ENCODE measurements at regions not wholly inside any gene's neighbourhood (a gene's known extent, or its start where the extent isn't known, plus 50 kb on each side); places are given as distances from the start of the nearest gene placed in this dataset.

DNA sequence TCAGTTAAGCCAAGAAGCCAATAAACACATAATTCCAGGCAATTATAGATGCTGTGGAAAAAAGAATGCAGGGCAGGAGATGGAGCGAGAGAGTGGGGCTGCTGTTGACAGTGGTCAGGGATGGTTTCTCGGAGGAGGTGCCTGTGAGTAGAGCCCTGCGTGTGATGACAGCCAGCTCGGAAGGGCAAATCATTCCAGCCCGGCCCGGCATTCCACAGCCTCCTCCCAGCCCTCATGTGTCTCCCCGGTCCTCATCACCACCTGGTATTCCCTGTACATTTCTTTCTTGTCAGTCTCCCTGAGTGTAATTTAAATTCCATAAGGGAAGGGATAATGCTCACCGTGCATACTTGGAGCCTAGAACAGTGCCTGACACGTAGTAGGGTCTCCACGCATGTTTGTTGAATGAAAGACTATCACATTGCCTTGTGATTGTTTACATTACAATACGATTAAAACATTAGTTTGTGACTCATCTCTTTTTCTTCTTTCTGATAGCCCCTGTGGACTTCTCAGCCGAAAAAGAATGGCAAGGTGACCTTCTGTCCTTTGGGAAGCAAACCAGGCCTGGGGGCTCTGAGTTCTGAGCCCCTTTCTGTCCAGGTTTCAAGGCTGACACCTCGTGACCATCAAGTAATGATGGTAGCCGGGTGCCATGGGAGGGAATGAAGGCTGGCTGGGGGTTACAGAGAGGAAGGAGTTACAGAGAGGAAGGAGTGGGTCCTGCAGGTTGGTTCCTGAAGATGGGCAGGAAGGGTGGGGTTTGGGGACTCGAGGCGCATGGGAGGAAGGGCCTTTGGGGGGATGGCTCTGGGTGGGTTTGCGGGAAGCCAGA is 379.5 kb upstream of the SULF2 start:
- no peak for DNase-seq

DNA sequence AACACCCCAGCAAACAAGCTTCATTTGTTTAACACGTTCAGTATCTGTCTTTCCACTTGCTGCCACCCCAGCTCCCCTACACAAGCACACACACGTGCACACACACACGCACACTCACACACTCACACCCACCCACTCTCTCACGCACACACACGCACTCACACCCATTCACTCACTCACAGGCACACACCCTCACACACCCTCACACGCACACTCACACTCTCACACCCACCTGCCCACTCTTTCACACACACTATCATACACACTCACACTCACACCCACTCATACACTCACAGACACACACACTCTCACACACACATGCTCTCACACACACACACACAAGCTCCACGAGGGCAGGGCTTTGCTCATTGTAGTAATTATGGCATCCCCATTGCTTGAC is 378.8 kb upstream of the SULF2 start:
- DNase-seq, result no peak

DNA sequence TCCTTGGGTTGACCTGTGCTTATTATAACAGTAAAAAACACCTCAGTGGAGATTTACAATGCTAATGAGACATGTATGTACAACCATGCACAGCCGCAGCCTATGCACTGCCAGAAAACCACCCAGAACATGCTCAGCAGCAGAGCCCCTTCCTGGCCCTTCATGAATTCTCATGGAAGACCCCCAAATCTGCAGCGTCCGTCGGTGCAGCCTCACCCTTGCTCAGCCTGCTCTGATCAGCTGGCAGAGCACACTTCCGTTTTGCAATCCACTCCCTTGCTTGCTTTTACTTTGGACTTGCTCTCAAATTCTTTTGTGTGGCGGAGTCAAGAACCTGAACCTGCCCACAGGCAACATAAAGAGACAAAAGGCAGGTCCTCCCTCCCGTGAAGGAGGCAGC is 378.2 kb upstream of the SULF2 start:
- DNase-seq, result no peak

DNA sequence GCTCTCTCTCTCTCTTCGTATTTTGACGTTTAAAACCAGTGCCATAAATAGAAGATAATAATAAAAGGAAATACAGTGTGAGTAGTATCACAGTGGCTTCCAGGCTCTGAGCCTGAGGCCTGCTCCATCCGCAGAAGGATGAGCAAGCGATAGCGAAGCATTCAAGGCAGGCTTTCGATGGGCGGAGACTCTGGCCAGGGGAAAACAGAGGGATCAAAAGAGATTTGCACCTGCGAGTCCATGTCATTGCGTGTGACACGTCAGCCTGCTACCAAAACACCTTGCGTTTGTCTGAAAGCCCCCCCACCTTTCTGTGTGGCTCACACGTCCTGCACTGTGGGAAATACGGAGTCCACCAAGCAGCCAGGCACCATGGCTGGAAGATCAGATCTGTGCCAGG is 377.3 kb upstream of the SULF2 start:
- DNase-seq, result no peak

DNA sequence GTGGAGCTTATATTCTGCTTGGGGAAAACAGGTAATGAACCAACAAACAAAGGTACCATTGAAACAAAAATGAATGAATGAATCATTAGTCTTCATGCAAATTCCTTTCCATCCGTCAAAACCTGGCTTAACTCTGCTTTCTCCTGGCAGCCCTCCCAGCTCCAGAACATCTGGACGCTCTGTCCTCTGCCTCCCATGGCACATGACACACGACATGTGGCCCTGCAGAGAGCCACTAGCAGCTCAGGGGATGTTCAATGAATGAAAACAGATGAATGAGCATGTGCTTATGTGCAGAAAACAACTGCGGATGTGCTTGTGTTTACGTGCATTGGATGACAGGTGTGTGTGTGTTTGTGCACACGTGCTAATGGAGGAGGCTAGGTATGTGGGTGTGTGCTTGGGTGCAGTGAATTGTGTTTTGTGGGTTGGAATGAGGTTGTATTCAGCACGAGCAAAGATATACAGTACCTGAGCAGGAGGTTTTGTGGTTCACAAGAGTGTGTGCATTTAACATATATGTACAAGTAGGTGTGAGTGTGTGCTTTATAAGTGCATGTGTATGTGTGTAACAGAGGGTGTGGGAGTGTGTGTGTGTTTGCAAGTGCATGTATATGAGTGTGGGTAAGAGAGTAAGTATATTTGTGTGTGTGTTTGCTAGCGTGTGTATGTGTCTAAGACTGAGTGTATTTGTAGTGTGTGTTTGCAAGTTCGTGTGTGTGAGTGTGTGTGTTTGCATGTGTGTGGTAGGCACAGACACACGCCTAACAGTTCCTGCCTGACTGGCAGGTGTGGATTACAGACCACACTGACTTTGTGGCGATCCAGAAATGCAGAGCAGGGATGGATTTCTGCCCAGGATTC is 374.1 kb upstream of the SULF2 start:
- no peak for DNase-seq

DNA sequence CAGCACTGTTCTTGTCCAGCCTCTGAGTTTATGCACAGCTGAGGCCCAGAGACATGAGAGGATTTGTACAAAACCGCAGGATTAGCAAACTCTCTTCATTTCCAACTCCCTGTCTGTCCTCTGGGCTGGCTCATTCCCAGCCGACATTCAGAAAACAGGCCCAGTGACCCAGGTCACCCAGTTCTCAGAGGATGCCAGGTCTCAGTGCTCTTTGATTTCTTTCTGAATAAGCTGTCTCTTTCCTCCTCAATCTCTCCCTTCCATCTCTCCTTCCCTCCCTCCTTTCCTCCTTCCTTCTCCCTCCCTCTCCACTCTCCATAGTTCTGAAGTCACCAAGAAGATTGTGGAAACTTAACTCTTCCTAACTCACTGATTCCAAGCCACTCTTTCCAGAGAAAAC is 372.7 kb upstream of the SULF2 start:
- DNase-seq, result no peak

- DNase-seq, result no peak
Measured at GRCh38 chr20:48156951-48157700, 371.8 kb upstream of the SULF2 start.

DNA sequence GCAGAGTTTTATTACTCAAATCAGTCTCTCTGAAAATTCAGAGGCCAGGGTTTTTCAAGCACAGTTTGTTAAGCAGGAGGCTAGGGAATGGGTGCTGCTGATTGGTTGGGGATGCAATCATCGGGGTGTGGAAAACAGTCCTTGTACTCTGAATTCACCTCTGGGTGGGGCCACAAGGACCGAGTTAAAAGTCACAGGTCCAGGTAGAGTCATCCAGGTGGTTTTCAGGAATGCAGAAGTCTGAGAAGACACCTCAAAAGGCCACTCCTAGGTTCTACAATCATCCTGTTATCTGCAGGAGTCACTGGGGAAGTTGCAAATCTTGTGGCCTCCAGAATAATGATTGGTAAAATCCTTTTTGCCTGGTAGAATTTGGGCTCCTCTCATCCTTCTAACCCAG is 371.2 kb upstream of the SULF2 start:
- DNase-seq, result no peak

GRCh38 chr20:48155268-48155667 is 370.0 kb upstream of the SULF2 start:
- DNase-seq, result no peak

DNA sequence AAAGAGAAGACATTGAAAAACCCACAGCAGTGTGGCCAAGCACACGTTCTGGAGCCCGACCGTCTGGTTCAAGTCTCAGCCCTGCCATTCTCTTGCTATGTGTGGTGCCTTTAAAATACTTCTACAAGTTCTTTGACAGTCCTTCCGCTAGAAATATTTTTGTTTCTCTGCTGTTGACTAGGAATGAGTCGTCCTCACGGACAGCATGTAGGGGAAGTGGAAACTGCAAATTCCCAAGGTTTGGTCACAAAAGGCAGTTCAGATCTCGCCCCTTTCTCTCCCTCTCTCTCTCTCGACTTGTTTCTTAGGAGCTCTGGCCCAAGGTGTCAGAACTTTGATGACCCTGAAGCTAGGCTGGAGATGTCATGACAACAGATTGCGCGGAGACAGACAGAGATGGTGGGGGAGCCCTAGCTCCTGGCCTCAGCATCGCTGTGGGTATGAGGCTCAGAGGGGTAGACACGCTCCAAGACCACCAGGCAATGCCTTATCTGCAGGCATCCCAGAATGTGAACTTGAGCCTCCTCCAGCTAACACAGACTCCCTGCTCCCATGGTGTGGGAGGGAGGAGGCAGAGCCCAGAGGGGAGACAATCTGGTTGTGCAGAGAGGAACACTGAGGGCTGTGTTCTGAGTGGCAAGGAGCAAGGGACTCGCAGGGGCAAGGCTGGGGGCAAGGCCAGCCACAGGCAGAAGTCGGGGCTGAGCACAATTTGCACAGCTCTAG is 368.9 kb upstream of the SULF2 start:
- no peak for DNase-seq

DNA sequence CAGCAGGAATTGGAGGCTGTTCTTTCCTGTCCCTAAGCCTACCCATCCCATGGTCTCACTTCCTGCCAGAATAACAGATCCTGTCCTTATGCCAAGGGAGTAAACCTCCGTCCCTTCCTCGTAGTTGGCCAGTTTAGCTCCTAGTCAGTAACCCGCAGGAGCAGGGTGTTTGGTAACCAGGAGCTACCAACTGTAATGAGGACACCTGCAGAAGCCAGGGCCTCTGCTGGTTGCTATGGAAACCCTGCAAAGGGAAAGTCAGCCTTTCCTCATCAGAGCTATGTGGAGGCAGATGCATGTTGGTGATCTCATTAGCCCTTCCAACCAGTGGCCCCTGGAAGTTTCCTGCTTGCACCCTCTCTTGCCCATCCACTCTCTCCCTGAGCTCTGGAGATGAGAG is 368.2 kb upstream of the SULF2 start:
- no peak for DNase-seq

DNA sequence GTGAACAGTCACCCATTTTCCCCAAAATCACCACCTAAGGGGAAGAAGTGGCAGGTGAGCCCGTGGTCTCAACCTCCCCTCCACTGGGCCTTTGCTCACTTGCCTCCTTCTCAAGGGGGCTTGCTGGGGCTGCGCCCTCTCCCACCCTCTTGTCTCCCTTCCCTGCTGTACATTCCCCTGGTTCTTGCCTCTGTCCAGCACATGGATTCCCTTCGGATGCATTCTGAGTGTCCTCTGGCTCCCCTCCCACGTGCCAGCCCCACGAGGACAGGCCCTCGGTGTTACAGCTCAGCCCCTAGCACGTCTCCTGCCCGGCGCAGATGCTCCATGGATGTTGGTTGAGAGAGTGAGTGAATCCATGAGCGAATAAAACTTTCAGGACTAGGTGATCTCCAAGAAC is 367.8 kb upstream of the SULF2 start:
- DNase-seq, result no peak

DNA sequence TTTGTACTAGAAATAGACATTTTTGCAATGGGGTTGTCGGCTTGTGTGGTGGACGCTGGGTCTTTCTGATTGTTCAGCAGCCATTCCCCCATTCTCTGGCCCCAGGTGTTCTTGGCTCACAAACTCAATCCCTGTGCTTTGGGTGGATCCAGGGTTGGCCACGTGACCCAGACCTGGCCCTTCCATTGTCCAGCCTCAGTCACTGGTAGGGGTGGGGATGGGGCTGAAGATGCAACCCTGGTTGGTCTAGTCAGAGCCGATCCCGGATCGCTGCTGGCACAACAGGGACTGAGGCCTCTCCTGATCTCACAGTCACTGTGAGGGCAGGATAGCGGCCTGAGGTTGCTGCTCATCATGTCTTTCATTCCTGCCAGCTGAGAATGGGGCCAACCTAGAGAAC is 365.3 kb upstream of the SULF2 start:
- no peak for DNase-seq

DNA sequence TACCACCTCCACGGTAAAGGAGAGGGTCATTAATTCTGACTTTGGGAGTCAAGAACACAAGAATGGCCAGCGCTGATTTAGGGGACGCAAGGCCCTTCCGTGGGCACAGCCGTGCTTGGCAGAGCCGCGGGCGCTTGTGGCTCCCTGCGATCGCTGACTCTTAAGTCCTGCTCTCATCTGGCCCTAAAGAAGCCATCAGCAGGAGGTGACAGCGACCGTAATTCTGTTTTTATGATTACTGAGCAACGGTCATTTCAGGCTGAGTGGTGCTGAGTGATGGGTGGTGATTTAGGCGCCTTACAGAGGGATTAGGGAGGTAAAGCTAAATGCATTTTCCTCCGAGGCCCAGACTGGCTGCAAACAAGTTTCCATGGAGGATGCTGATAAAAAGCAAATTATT is 364.6 kb upstream of the SULF2 start:
- DNase-seq, result no peak

- DNase-seq, result no peak
Measured at GRCh38 chr20:48148916-48149672, 363.8 kb upstream of the SULF2 start.

GRCh38 chr20:48148020-48148419 is 362.7 kb upstream of the SULF2 start:
- no peak for DNase-seq

GRCh38 chr20:48147311-48147710 is 362.0 kb upstream of the SULF2 start:
- DNase-seq, result no peak

GRCh38 chr20:48146877-48147276 is 361.6 kb upstream of the SULF2 start:
- DNase-seq, result no peak

DNA sequence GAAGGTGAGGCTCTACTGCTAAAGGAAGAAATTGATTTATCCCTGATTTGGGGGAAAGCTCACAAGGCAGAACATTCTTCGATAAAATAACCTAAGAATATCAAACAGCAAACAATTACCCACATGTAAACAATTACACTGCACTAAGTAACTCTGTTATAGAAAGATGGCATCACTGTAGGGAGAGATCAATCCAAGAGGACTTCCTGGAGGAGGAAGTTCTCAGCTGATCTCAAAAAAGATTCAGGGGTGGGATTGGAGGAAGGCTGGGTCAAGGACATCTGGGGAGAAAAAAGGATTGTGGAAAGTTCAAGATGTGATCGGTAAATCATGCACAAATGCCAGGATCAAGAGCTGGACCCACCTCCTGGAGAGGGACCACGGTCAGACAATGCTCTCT is 361.0 kb upstream of the SULF2 start:
- DNase-seq, result no peak

- no peak for DNase-seq
Measured at GRCh38 chr20:48143435-48144081, 358.3 kb upstream of the SULF2 start.

DNA sequence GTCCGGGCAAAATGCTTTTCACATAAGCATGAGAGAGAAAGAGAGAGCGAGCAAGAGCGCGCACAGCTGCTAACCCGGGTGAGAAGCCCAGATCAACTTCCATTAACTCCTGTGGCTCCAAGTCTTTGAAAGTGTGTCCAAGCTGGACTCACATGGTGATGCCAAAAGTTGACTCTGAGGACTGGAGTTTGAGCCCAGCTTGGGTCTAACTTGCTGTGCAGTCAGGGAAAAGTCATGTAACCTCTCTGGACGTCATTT is 357.2 kb upstream of the SULF2 start:
- no peak for DNase-seq
